GM12891 (cell line): ENCODE measurements at regions not wholly inside any gene's neighbourhood (a gene's known extent, or its start where the extent isn't known, plus 50 kb on each side); places are given as distances from the start of the nearest gene placed in this dataset.
"Not testable (repeated sequence)": the region's sequence is repeated elsewhere in the genome, so short reads cannot be mapped to it uniquely, and the experiment has no call there.

ENCODE experiments used
- PAX5 ChIP-seq: IDR thresholded peaks from 2 replicates; pipeline ENCODE4 v1.6.1; 2011; ENCODE audit warnings: low read length, moderate library complexity, mild to moderate bottlenecking; ENCODE audit not compliant: insufficient read depth, severe bottlenecking
- POLR2A ChIP-seq: IDR thresholded peaks from 2 replicates; pipeline ENCODE4 v1.6.1; 2011; ENCODE audit warnings: low read depth, low read length, control low read depth
- POLR2AphosphoS5 ChIP-seq: IDR thresholded peaks from 2 replicates; pipeline ENCODE4 v1.6.1; 2011; ENCODE audit warnings: low read depth, low read length, control low read depth
- SPI1 ChIP-seq: IDR thresholded peaks from 2 replicates; pipeline ENCODE4 v1.6.1; 2011; ENCODE audit warnings: low read depth, low read length, control low read depth
- TAF1 ChIP-seq: IDR thresholded peaks from 2 replicates; pipeline ENCODE4 v1.6.1; 2011; ENCODE audit warnings: low read depth, low read length, control low read depth

GRCh38 chr2:132307613-132308198 lies 108.9 kb upstream of the GPR39 start:
- not testable (repeated sequence) for TF ChIP-seq POLR2A, POLR2AphosphoS5, TAF1, SPI1, PAX5
